Kidney (tissue), 13 donors: ENCODE measurements at regions not wholly inside any gene's neighbourhood (a gene's known extent, or its start where the extent isn't known, plus 50 kb on each side); places are given as distances from the start of the nearest gene placed in this dataset.
A peak's percentile ranks its signal among the peaks of the same experiment; 100 is the strongest.

Experiments
- DNase-seq, 5 donors: peaks; one replicate each; pipeline ENCODE4 v3.0.0-alpha.2; 2013 to 2020
- FAIRE-seq: peaks from 2 replicates; lab custom pipeline; 2012; peaks lifted over from hg19 to GRCh38; lab: Jason Lieb, UNC
- H3K27ac ChIP-seq, 2 donors: one replicate each; pipeline ENCODE4 v1.7.0; 2013; ENCODE audit warnings: low read depth in 2 of 2, low read length in 2 of 2, inconsistent platforms in 1 of 2
- H3K27me3 ChIP-seq: one replicate; pipeline ENCODE4 v1.7.1; 2013; ENCODE audit warnings: low read length, inconsistent platforms; ENCODE audit not compliant: control insufficient read depth, insufficient read depth
- H3K36me3 ChIP-seq, 3 donors: one replicate each; pipeline versions ENCODE4 v1.7.0 to v1.7.1; 2013; ENCODE audit warnings: low read length in 3 of 3, control low read depth in 1 of 3, inconsistent platforms in 1 of 3; ENCODE audit not compliant: insufficient read depth in 3 of 3, control insufficient read depth in 2 of 3
- H3K4me1 ChIP-seq, 3 donors: one replicate each; pipeline versions ENCODE4 v1.7.0 to v1.7.1; 2013; ENCODE audit warnings: low read length in 3 of 3, inconsistent platforms in 1 of 3, low read depth in 1 of 3; ENCODE audit not compliant: control insufficient read depth in 2 of 3, insufficient read depth in 2 of 3
- H3K4me3 ChIP-seq, 3 donors: one replicate each; pipeline versions ENCODE4 v1.7.0 to v1.8.1; 2013; ENCODE audit warnings: low read length in 3 of 3, control low read depth in 1 of 3, inconsistent platforms in 1 of 3
- H3K9ac ChIP-seq, 3 donors: one replicate each; pipeline versions ENCODE4 v1.7.0 to v1.7.1; 2013; ENCODE audit warnings: low read length in 3 of 3, control low read depth in 1 of 3, inconsistent platforms in 1 of 3
- H3K9me3 ChIP-seq, 3 donors: one replicate each; pipeline versions ENCODE4 v1.7.0 to v1.7.1; 2013; ENCODE audit warnings: low read length in 3 of 3, control low read depth in 1 of 3, inconsistent platforms in 1 of 3; ENCODE audit not compliant: control insufficient read depth in 2 of 3, insufficient read depth in 1 of 3
- intact Hi-C: fragments of 100-400 bp; cut with DNase I; formaldehyde crosslinking; loops from one replicate; pipeline ENCODE4 v1.11.1; 2022
- TF ChIP-seq, protein P1 (sequence below): IDR thresholded peaks from 3 replicates; pipeline ENCODE4 v1.5.1; 2012; ENCODE audit warnings: mild to moderate bottlenecking, moderate library complexity, borderline replicate concordance; ENCODE audit not compliant: insufficient read depth; ENCODE audit errors: extremely low read depth
- donor health status: control.
- donor health status: control.
- donor health status: control.
- donor health status: control.
- donor health status: control.
- donor health status: DM: yes; HTN: yes; CAD: no.
- donor health status: Normal renal cell carcinoma (clear cell type).

DNA sequence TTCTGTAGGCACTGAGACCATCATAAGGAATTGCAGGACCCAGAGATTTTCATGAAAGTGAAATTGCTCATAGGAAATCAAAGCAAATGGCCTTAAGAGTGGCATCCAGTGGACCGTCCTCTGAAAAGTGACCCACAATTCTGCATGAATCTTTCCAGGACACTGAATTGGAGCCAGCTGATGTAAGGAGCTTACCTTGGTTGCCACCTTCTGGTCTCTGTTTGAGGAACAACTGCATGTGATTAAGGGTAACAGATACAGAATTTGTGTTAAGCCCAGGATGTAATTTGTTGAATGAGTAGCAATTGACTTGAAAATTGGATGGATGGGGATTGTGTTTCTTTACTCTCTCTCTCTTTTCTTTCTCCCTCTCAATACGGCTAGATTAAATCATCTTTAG, 49.9 kb upstream of the GAS1 start:
- no peak for FAIRE-seq
- DNase-seq, result no peak
- H3K4me3 ChIP-seq, result no peak overlapping the region

DNA sequence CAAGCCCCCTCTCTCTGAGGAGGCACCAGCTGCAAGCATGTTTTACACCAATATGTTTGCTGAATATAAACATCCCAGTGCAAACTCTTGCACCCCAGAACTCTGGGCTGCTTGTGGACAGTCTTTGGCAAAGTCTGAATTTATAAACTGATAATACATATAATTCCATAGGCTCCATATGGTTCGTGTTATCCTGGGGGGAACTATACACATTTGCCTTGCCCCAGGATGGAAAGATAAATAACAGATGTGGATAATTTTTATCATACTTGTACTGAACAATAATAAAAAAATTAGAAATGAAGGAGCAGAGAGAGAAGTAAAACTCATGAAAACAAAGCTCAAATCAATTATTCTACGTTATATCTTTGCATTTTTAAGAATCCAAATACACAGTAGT, 50.6 kb upstream of the GAS1 start:
- no peak overlapping the region for H3K27ac ChIP-seq
- intact Hi-C loops, result no loop called here
- no peak overlapping the region for H3K9ac ChIP-seq
- no peaks in the 10 kb centered on the region for H3K36me3 ChIP-seq
- no peaks in the 10 kb centered on the region for H3K27me3 ChIP-seq
- FAIRE-seq (no peak), DNase-seq (no peak)
- H3K4me3 ChIP-seq, result no peak overlapping the region
- no peaks in the 10 kb centered on the region for H3K4me1 ChIP-seq
- TF ChIP-seq, protein P1, sequence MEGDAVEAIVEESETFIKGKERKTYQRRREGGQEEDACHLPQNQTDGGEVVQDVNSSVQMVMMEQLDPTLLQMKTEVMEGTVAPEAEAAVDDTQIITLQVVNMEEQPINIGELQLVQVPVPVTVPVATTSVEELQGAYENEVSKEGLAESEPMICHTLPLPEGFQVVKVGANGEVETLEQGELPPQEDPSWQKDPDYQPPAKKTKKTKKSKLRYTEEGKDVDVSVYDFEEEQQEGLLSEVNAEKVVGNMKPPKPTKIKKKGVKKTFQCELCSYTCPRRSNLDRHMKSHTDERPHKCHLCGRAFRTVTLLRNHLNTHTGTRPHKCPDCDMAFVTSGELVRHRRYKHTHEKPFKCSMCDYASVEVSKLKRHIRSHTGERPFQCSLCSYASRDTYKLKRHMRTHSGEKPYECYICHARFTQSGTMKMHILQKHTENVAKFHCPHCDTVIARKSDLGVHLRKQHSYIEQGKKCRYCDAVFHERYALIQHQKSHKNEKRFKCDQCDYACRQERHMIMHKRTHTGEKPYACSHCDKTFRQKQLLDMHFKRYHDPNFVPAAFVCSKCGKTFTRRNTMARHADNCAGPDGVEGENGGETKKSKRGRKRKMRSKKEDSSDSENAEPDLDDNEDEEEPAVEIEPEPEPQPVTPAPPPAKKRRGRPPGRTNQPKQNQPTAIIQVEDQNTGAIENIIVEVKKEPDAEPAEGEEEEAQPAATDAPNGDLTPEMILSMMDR, result no peak
- peaks cover 0 to 3% (median 0%) of the 10 kb centered on the region in 3 donors for H3K9me3 ChIP-seq

More for the DNA sequence above, 49.9 kb upstream of the GAS1 start:
- H3K4me1 ChIP-seq, result no peaks in the 10 kb centered on the region
- H3K9ac ChIP-seq, result no peak overlapping the region
- no peak overlapping the region for H3K27ac ChIP-seq
- H3K9me3 ChIP-seq, result no peaks in the 10 kb centered on the region
- intact Hi-C loops, result no loop called here
- H3K27me3 ChIP-seq, result no peaks in the 10 kb centered on the region
- TF ChIP-seq, protein P1, result peak; percentile 18
- H3K36me3 ChIP-seq, result no peaks in the 10 kb centered on the region

DNA sequence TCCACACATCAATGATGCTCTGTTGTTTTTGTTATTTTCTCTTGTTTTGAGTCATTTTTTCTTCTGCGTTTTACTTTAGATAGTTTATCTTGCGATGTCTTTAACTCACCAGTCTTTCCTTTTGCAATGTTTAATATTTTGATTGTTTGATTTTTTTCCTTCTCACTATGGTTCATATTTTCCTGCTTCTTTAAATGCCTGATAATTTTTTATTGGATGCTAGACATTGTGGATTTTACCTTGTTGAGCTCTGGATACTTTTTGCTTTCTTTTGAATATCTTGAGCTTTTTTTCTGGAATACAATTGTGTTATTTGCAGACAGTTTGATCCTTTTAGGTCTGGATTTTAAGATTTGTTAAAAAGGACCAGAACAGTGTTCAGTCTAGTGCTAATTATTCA, 55.2 kb upstream of the GAS1 start:
- Histone ChIP-seq H3K27me3 (no peaks in the 10 kb centered on the region), H3K27ac (no peak overlapping the region), H3K9me3 (peaks cover 0 to 3% (median 0%) of the 10 kb centered on the region in 3 donors), H3K4me1 (no peaks in the 10 kb centered on the region), H3K9ac (no peak overlapping the region), H3K36me3 (no peaks in the 10 kb centered on the region), H3K4me3 (no peak overlapping the region)
- intact Hi-C loops, result no loop called here
- no peak for FAIRE-seq
- TF ChIP-seq, protein P1, result no peak
- no peak for DNase-seq

DNA sequence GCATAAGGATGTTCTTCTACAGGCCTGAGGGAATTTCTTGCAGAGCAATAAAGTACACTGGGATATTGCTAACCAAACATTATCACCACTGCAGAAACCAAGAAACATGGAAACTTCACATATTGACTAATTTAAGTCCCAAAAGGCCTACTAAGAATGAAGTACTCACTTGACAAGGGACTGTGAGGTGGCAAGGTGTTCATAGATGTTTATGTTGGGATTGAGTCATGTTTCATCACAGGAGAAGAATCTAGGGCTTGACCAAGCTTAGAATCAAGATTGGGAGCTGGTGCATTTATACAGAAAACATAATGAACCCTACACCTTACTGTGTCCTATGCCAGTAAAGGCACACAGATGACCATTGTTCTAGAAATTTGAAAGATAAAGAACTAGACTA, 56.7 kb upstream of the GAS1 start:
- intact Hi-C loops, result no loop called here
- Histone ChIP-seq H3K27me3 (no peaks in the 10 kb centered on the region), H3K4me1 (no peaks in the 10 kb centered on the region), H3K27ac (no peak overlapping the region), H3K9ac (no peak overlapping the region), H3K36me3 (no peaks in the 10 kb centered on the region), H3K4me3 (no peak overlapping the region), H3K9me3 (peaks cover 0 to 3% (median 0%) of the 10 kb centered on the region in 3 donors)
- DNase-seq (no peak), FAIRE-seq (no peak)
- TF ChIP-seq, protein P1, result no peak
